H9 (cell line): ENCODE measurements at regions not wholly inside any gene's neighbourhood (a gene's known extent, or its start where the extent isn't known, plus 50 kb on each side); places are given as distances from the start of the nearest gene placed in this dataset.
A peak's percentile ranks its signal among the peaks of the same experiment; 100 is the strongest.

Source experiments
- DNase-seq: peaks from one replicate; pipeline ENCODE4 v3.0.0-alpha.2; 2017
- H2AFZ ChIP-seq: one replicate; pipeline ENCODE4 v1.6.1; 2013; ENCODE audit warnings: mild to moderate bottlenecking, low read length, control low read depth, moderate library complexity
- H2AK5ac ChIP-seq: 2 replicates; pipeline ENCODE4 v1.6.1; 2013; ENCODE audit warnings: low read length, control low read depth, mixed read lengths; ENCODE audit not compliant: insufficient read length
- H2BK120ac ChIP-seq: one replicate; pipeline ENCODE4 v1.6.1; 2013; ENCODE audit warnings: low read depth, mild to moderate bottlenecking, low read length, control low read depth, inconsistent platforms; ENCODE audit not compliant: poor library complexity, severe bottlenecking
- H2BK12ac ChIP-seq: 2 replicates; pipeline ENCODE4 v1.6.1; 2013; ENCODE audit warnings: low read length, control low read depth, mixed read lengths, low read depth; ENCODE audit not compliant: insufficient read length
- H2BK15ac ChIP-seq: 2 replicates; pipeline ENCODE4 v1.6.1; 2013; ENCODE audit warnings: low read depth, low read length, control low read depth
- H2BK20ac ChIP-seq: one replicate; pipeline ENCODE4 v1.6.1; 2013; ENCODE audit warnings: low read depth, mild to moderate bottlenecking, low read length, control low read depth, inconsistent platforms; ENCODE audit not compliant: poor library complexity, severe bottlenecking
- H2BK5ac ChIP-seq: 2 replicates; pipeline ENCODE4 v1.6.1; 2013; ENCODE audit warnings: low read length, control low read depth, mixed read lengths; ENCODE audit not compliant: insufficient read length
- H3K14ac ChIP-seq: 2 replicates; pipeline ENCODE4 v1.6.1; 2013; ENCODE audit warnings: low read length, control low read depth; ENCODE audit not compliant: insufficient read depth
- H3K18ac ChIP-seq: 2 replicates; pipeline ENCODE4 v1.6.1; 2013; ENCODE audit warnings: low read depth, mild to moderate bottlenecking, mixed read lengths, low read length, control low read depth; ENCODE audit not compliant: insufficient read length
- H3K23ac ChIP-seq: 2 replicates; pipeline ENCODE4 v1.6.1; 2013; ENCODE audit warnings: low read length, control low read depth, mixed read lengths, low read depth; ENCODE audit not compliant: insufficient read length
- H3K23me2 ChIP-seq: 2 replicates; pipeline ENCODE4 v1.6.1; 2013; ENCODE audit warnings: low read depth, mild to moderate bottlenecking, mixed read lengths, low read length, control low read depth; ENCODE audit not compliant: insufficient read length, poor library complexity, severe bottlenecking
- H3K27ac ChIP-seq: 2 replicates; pipeline ENCODE4 v1.5.1; 2013; ENCODE audit warnings: low read length, control low read depth, mixed read lengths, low read depth; ENCODE audit not compliant: insufficient read length
- H3K27me3 ChIP-seq: 2 replicates; pipeline ENCODE4 v1.6.1; 2013; ENCODE audit warnings: low read length, control low read depth, inconsistent platforms; ENCODE audit not compliant: insufficient read depth
- H3K4ac ChIP-seq: 2 replicates; pipeline ENCODE4 v1.6.1; 2013; ENCODE audit warnings: low read depth, mild to moderate bottlenecking, control low read depth, inconsistent platforms, low read length, moderate library complexity
- H3K4me1 ChIP-seq: 2 replicates; pipeline ENCODE4 v1.6.1; 2013; ENCODE audit warnings: low read length, control low read depth, inconsistent platforms; ENCODE audit not compliant: insufficient read depth
- H3K4me2 ChIP-seq: 2 replicates; pipeline ENCODE4 v1.6.1; 2013; ENCODE audit warnings: low read length, control low read depth, mixed read lengths; ENCODE audit not compliant: insufficient read length, insufficient read depth
- H3K56ac ChIP-seq: 2 replicates; pipeline ENCODE4 v1.6.1; 2013; ENCODE audit warnings: low read depth, mild to moderate bottlenecking, mixed read lengths, low read length, control low read depth; ENCODE audit not compliant: insufficient read length
- H3K79me1 ChIP-seq: 2 replicates; pipeline ENCODE4 v1.6.1; 2013; ENCODE audit warnings: low read depth, mild to moderate bottlenecking, moderate library complexity, low read length, control low read depth, inconsistent platforms; ENCODE audit not compliant: insufficient read depth, poor library complexity, severe bottlenecking
- H3K79me2 ChIP-seq: 2 replicates; pipeline ENCODE4 v1.6.1; 2013; ENCODE audit warnings: low read length, control low read depth, inconsistent platforms; ENCODE audit not compliant: insufficient read depth
- H3K9ac ChIP-seq: 2 replicates; pipeline ENCODE4 v1.6.1; 2013; ENCODE audit warnings: low read length, control low read depth, mixed read lengths; ENCODE audit not compliant: insufficient read length; ENCODE audit errors: extremely low read depth
- H3K9me3 ChIP-seq: one replicate; pipeline ENCODE4 v1.6.1; 2013; ENCODE audit warnings: low read depth, low read length, inconsistent platforms; ENCODE audit not compliant: control insufficient read depth
- H3T11ph ChIP-seq: one replicate; pipeline ENCODE4 v1.6.1; 2013; ENCODE audit warnings: mild to moderate bottlenecking, low read length, control low read depth, inconsistent platforms
- H4K20me1 ChIP-seq: one replicate; pipeline ENCODE4 v1.6.1; 2013; ENCODE audit not compliant: control insufficient read depth, insufficient read length, insufficient read depth
- H4K5ac ChIP-seq: 2 replicates; pipeline ENCODE4 v1.6.1; 2013; ENCODE audit warnings: low read depth, mild to moderate bottlenecking, mixed read lengths, low read length, control low read depth; ENCODE audit not compliant: insufficient read length
- H4K8ac ChIP-seq: replicated peaks from 2 replicates; pipeline ENCODE4 v1.6.1; 2013; ENCODE audit warnings: low read length, control low read depth, mixed read lengths, low read depth; ENCODE audit not compliant: insufficient read length
- H4K91ac ChIP-seq: 2 replicates; pipeline ENCODE4 v1.6.1; 2013; ENCODE audit warnings: low read depth, mild to moderate bottlenecking, moderate library complexity, mixed read lengths, low read length, control low read depth; ENCODE audit not compliant: insufficient read length
- H3K27ac Mint-ChIP-seq, 3 experiments: 2 replicates in 2 of 3; 3 replicates in 1 of 3; pipeline ENCODE4 v1.8.0; 2020 to 2021; ENCODE audit warnings: mixed read lengths in 3 of 3, mild to moderate bottlenecking in 1 of 3, moderate library complexity in 1 of 3
- H3K27me3 Mint-ChIP-seq: 2 replicates; pipeline ENCODE4 v1.8.0; 2021; ENCODE audit warnings: low read depth, mild to moderate bottlenecking, moderate library complexity, mixed read lengths
- H3K36me3 Mint-ChIP-seq, 3 experiments: 2 replicates in 2 of 3; 3 replicates in 1 of 3; pipeline ENCODE4 v1.8.0; 2020 to 2021; ENCODE audit warnings: low read depth in 3 of 3, mixed read lengths in 3 of 3; ENCODE audit not compliant: insufficient read depth in 1 of 3
- H3K4me1 Mint-ChIP-seq, 2 experiments: 2 replicates each; pipeline ENCODE4 v1.8.0; 2020; ENCODE audit warnings: mixed read lengths in 2 of 2
- H3K4me3 Mint-ChIP-seq, 2 experiments: 2 replicates in 1 of 2; 3 replicates in 1 of 2; pipeline ENCODE4 v1.8.0; 2020 to 2021; ENCODE audit warnings: mild to moderate bottlenecking in 2 of 2, mixed read lengths in 2 of 2, moderate library complexity in 1 of 2
- H3K9me3 Mint-ChIP-seq, 2 experiments: 2 replicates in 1 of 2; 3 replicates in 1 of 2; pipeline ENCODE4 v1.8.0; 2020; ENCODE audit warnings: mild to moderate bottlenecking in 2 of 2, mixed read lengths in 2 of 2, moderate library complexity in 1 of 2
- CTCF ChIP-seq: fragments of 200-600 bp; sonication (generic); conservative IDR thresholded peaks from 3 replicates; pipeline ENCODE4 v1.8.0; 2021; ENCODE audit warnings: antibody characterized with exemption, mild to moderate bottlenecking
- whole genome bisulfite sequencing: extraction: QIAGEN DNeasy Blood & Tissue Kit; methylation state at CpG from one replicate; pipeline ENCODE4 v1.1.7; 2013; ENCODE audit warnings: missing lambda C conversion rate, low lambda C conversion rate, mixed read lengths; ENCODE audit not compliant: insufficient read length; ENCODE audit errors: extremely low coverage; 5-methylcytosine and 5-hydroxymethylcytosine counted together

GRCh38 chr6:40171343-40171742 lies 237.1 kb upstream of the MOCS1 start:
- no peak overlapping the region for H2BK5ac ChIP-seq
- H3K79me1 ChIP-seq = no peaks in the 10 kb centered on the region
- no peaks in the 10 kb centered on the region for H3K23me2 ChIP-seq
- H3K27ac ChIP-seq = no peak overlapping the region
- no peaks in the 10 kb centered on the region for H3K4me1 ChIP-seq
- no peak for TF ChIP-seq CTCF
- H4K5ac ChIP-seq = no peak overlapping the region
- no peak overlapping the region for H2BK20ac ChIP-seq
- H2BK120ac ChIP-seq = no peak overlapping the region
- Mint-ChIP-seq H3K4me3 (no peak overlapping the region), H3K9me3 (peaks cover 0 to 3% of the 10 kb centered on the region in 2 experiments; a peak in 2 of 5 replicates), H3K36me3 (no peaks in the 10 kb centered on the region; a peak in 1 of 7 replicates), H3K27me3 (no peaks in the 10 kb centered on the region; the same call in 1 of the 2 replicates), H3K4me1 (peaks cover 0 to 3% of the 10 kb centered on the region in 2 experiments; a peak in 2 of 4 replicates), H3K27ac (peak overlapping the region in 1 of 3 experiments; percentile 32; a peak in 1 of 7 replicates)
- no peak overlapping the region for H2BK15ac ChIP-seq
- H4K8ac ChIP-seq = no peak overlapping the region
- no CpG with 5 or more reads among the region's 1 CpG for WGBS
- H3K18ac ChIP-seq = no peak overlapping the region
- H4K20me1 ChIP-seq = no peaks in the 10 kb centered on the region
- no peak overlapping the region for H2AFZ ChIP-seq
- no peak overlapping the region for H3K4me2 ChIP-seq
- H3K23ac ChIP-seq = no peak overlapping the region
- H4K91ac ChIP-seq = no peak overlapping the region
- H3K79me2 ChIP-seq = no peaks in the 10 kb centered on the region
- H3K56ac ChIP-seq = no peak overlapping the region
- no peak overlapping the region for H3K9ac ChIP-seq
- no peaks in the 10 kb centered on the region for H3K27me3 ChIP-seq
- H2AK5ac ChIP-seq = no peak overlapping the region
- no peak overlapping the region for H3K14ac ChIP-seq
- DNase-seq = no peak
- H2BK12ac ChIP-seq = no peak overlapping the region
- no peak overlapping the region for H3T11ph ChIP-seq
- H3K4ac ChIP-seq = no peak overlapping the region
- no peaks in the 10 kb centered on the region for H3K9me3 ChIP-seq
